ENCODE measurements at regions not wholly inside any gene's neighbourhood (a gene's known extent, or its start where the extent isn't known, plus 50 kb on each side); places are given as distances from the start of the nearest gene placed in this dataset.

DNA sequence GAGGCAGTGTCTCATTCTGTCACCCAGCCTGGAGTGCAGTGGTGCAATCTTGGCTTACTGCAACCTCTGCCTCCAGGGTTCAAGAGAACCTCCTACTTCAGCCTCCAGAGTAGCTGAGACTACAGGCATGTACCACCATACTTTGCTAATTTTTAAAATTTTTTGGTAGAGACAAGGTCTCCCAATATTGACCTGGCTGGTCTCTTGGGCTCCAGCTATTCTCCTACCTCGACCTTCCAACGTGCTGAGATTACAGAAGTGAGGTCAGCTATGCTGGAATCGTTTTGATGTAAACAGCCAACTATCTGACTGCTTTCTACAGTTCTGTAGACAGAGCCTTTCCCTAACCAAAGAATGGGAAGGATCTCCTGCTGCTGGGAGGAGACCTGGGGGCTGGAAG, 375.8 kb downstream of the GATA3 start:
- no peak for DNase-seq (ENCODE audit: low read depth)
- TF ChIP-seq, protein P1, sequence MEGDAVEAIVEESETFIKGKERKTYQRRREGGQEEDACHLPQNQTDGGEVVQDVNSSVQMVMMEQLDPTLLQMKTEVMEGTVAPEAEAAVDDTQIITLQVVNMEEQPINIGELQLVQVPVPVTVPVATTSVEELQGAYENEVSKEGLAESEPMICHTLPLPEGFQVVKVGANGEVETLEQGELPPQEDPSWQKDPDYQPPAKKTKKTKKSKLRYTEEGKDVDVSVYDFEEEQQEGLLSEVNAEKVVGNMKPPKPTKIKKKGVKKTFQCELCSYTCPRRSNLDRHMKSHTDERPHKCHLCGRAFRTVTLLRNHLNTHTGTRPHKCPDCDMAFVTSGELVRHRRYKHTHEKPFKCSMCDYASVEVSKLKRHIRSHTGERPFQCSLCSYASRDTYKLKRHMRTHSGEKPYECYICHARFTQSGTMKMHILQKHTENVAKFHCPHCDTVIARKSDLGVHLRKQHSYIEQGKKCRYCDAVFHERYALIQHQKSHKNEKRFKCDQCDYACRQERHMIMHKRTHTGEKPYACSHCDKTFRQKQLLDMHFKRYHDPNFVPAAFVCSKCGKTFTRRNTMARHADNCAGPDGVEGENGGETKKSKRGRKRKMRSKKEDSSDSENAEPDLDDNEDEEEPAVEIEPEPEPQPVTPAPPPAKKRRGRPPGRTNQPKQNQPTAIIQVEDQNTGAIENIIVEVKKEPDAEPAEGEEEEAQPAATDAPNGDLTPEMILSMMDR (conservative IDR thresholded peaks at IDR 0.05; ENCODE audit: low read depth, low read length) = no peak
- H3K4me3 ChIP-seq (ENCODE audit: low read depth, low read length) = no peak overlapping the region

GRCh38 chr10:8431511-8431910, 377.0 kb downstream of the GATA3 start:
- H3K4me3 ChIP-seq (ENCODE audit: low read depth, low read length) = no peak overlapping the region
- TF ChIP-seq, protein P1 (conservative IDR thresholded peaks at IDR 0.05; ENCODE audit: low read depth, low read length) = no peak
- DNase-seq (ENCODE audit: low read depth) = no peak

- H3K4me3 ChIP-seq (ENCODE audit: low read depth, low read length) = no peak overlapping the region
- DNase-seq (ENCODE audit: low read depth) = no peak
- TF ChIP-seq, protein P1 (conservative IDR thresholded peaks at IDR 0.05; ENCODE audit: low read depth, low read length) = no peak
These were observed 380.9 kb downstream of the GATA3 start for GRCh38 chr10:8435186-8436055.

- DNase-seq (ENCODE audit: low read depth) = no peak
- no peak overlapping the region for H3K4me3 ChIP-seq (ENCODE audit: low read depth, low read length)
- TF ChIP-seq, protein P1 (conservative IDR thresholded peaks at IDR 0.05; ENCODE audit: low read depth, low read length) = no peak
These were observed 383.4 kb downstream of the GATA3 start for GRCh38 chr10:8437896-8438295.

GRCh38 chr10:8438603-8439002, 384.1 kb downstream of the GATA3 start:
- no peak overlapping the region for H3K4me3 ChIP-seq (ENCODE audit: low read depth, low read length)
- DNase-seq (ENCODE audit: low read depth) = no peak
- TF ChIP-seq, protein P1 (conservative IDR thresholded peaks at IDR 0.05; ENCODE audit: low read depth, low read length) = no peak

DNA sequence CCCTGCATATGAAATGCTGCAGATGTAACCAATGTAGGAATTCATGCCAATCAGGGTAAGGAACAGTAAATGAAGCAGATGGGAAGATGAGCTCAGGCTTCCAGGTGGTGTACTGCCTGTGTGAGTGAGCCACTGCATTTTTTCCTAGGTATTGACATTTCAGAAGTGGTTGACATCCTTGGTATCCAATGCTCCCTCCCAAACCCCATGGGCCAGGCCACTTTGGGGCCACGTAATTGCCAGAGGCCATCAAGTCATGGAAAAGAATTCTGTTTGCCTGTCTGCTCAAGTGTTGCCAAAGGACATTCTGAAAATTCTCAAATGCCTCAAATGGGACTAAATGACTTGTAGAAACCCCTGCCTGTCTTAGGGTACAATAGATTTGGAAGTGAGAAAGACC, 384.6 kb downstream of the GATA3 start:
- no peak overlapping the region for H3K4me3 ChIP-seq (ENCODE audit: low read depth, low read length)
- TF ChIP-seq, protein P1 (conservative IDR thresholded peaks at IDR 0.05; ENCODE audit: low read depth, low read length) = no peak
- no peak for DNase-seq (ENCODE audit: low read depth)

DNA sequence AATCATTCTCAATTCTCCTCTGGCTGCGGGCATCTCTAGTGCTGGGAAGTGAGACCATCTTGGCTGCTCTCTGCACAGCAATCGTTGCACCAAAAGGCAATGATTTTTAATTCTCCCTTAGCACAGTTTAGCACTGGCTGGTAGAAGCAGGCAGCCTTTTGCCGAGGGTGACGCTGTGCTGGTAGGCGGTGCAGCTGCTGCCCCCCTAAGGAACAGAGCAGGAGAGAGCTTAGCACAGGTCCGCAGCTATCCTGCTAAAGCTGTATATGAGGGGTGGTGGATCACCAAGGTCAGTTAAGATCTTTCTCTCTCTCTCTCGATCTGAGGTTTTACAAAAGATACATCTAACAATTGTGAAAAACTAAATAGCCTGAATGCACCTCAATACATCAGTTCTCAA, 390.1 kb downstream of the GATA3 start:
- no peak overlapping the region for H3K4me3 ChIP-seq (ENCODE audit: low read depth, low read length)
- TF ChIP-seq, protein P1 (conservative IDR thresholded peaks at IDR 0.05; ENCODE audit: low read depth, low read length) = no peak
- no peak for DNase-seq (ENCODE audit: low read depth)

All from choroid plexus epithelial cell (primary cell).